SK-N-SH (cell line): ENCODE measurements at regions not wholly inside any gene's neighbourhood (a gene's known extent, or its start where the extent isn't known, plus 50 kb on each side); places are given as distances from the start of the nearest gene placed in this dataset.
A peak's percentile ranks its signal among the peaks of the same experiment; 100 is the strongest.
"Not testable (repeated sequence)": the region's sequence is repeated elsewhere in the genome, so short reads cannot be mapped to it uniquely, and the experiment has no call there.

Source experiments
- CTCF ChIA-PET: fragments of 300-600, 350-600 bp; formaldehyde crosslinking; extraction: SDS; loops from one replicate; lab custom pipeline; 2021; lab: Yijun Ruan, JAX
- POLR2A ChIA-PET: fragments of 350-600 bp; sonication (Branson Sonifier 250); formaldehyde crosslinking; extraction: SDS; loops from one replicate; lab custom pipeline; 2020; ENCODE audit warnings: antibody characterized with exemption, inconsistent platforms; lab: Yijun Ruan, JAX
- DNase-seq: peaks from one replicate; pipeline ENCODE4 v3.0.0; 2012
- H2AFZ ChIP-seq: fragments of 200-600 bp; sonication (generic); 2 replicates; pipeline ENCODE4 v1.8.1; 2016; ENCODE audit warnings: antibody characterized with exemption, mild to moderate bottlenecking, low read depth
- H3F3A ChIP-seq: fragments of 200-600 bp; sonication (generic); replicated peaks from 2 replicates; pipeline ENCODE3; 2016; ENCODE audit warnings: antibody characterized with exemption, mild to moderate bottlenecking; ENCODE audit not compliant: insufficient read depth
- H3K27ac ChIP-seq, 2 experiments: fragments of 200-500 bp in 1 of 2; fragments of 200-600 bp in 1 of 2; sonication (Bioruptor generic) in 1 of 2; sonication (generic), shearing (Covaris generic) in 1 of 2; 2 replicates each; pipeline versions ENCODE4 v1.5.1 to v1.6.1; 2014 to 2016; ENCODE audit warnings: low read depth in 2 of 2, inconsistent platforms in 1 of 2, low read length in 1 of 2, mild to moderate bottlenecking in 1 of 2, mixed read lengths in 1 of 2
- H3K27me3 ChIP-seq: fragments of 200-600 bp; sonication (generic), shearing (Covaris generic); 2 replicates; pipeline ENCODE4 v1.6.1; 2016; ENCODE audit warnings: mixed run types; ENCODE audit not compliant: insufficient read depth
- H3K36me3 ChIP-seq, 2 experiments: fragments of 200-500 bp in 1 of 2; fragments of 200-600 bp in 1 of 2; sonication (Bioruptor generic) in 1 of 2; sonication (generic) in 1 of 2; replicated peaks in 1 of 2; 2 replicates each; pipeline versions ENCODE3 to v1.5.1; 2014 to 2016; ENCODE audit warnings: low read length in 1 of 2, mild to moderate bottlenecking in 1 of 2; ENCODE audit not compliant: insufficient read depth in 2 of 2, control insufficient read depth in 1 of 2
- H3K4me1 ChIP-seq, 2 experiments: fragments of 200-500 bp in 1 of 2; fragments of 200-600 bp in 1 of 2; sonication (Bioruptor generic) in 1 of 2; sonication (generic), shearing (Covaris generic) in 1 of 2; 2 replicates each; pipeline versions ENCODE4 v1.5.1 to v1.6.1; 2014 to 2016; ENCODE audit warnings: low read depth in 1 of 2, low read length in 1 of 2, mixed run types in 1 of 2; ENCODE audit not compliant: insufficient read depth in 2 of 2, control insufficient read depth in 1 of 2
- H3K4me2 ChIP-seq: fragments of 200-600 bp; sonication (generic), shearing (Covaris generic); 2 replicates; pipeline ENCODE4 v1.6.1; 2017; ENCODE audit warnings: mixed run types
- H3K4me3 ChIP-seq, 2 experiments: fragments of 200-500 bp in 1 of 2; fragments of 200-600 bp in 1 of 2; sonication (Bioruptor generic) in 1 of 2; sonication (generic), shearing (Covaris generic) in 1 of 2; 2 replicates each; pipeline versions ENCODE4 v1.5.1 to v1.8.1; 2014 to 2016; ENCODE audit warnings: low read depth in 2 of 2, inconsistent platforms in 1 of 2, low read length in 1 of 2, mild to moderate bottlenecking in 1 of 2, mixed read lengths in 1 of 2, moderate library complexity in 1 of 2
- H3K79me2 ChIP-seq: fragments of 200-600 bp; sonication (generic); 2 replicates; pipeline ENCODE4 v1.8.1; 2017; ENCODE audit warnings: mild to moderate bottlenecking; ENCODE audit not compliant: insufficient read depth
- H3K9ac ChIP-seq: fragments of 200-600 bp; sonication (generic); 2 replicates; pipeline ENCODE4 v1.6.1; 2017; ENCODE audit warnings: mixed run types
- H3K9me2 ChIP-seq: fragments of 200-600 bp; sonication (generic); 2 replicates; pipeline ENCODE4 v1.6.1; 2017; ENCODE audit warnings: mixed run types
- H3K9me3 ChIP-seq: fragments of 200-600 bp; sonication (generic); 2 replicates; pipeline ENCODE4 v1.6.1; 2017; ENCODE audit warnings: mixed run types, mild to moderate bottlenecking, moderate library complexity
- H4K20me1 ChIP-seq: fragments of 200-600 bp; sonication (generic); 2 replicates; pipeline ENCODE4 v1.6.1; 2017; ENCODE audit warnings: mild to moderate bottlenecking, mixed run types; ENCODE audit not compliant: insufficient read depth
- FOSL2 ChIP-seq: IDR thresholded peaks from 2 replicates; pipeline ENCODE4 v1.4.0; 2012; ENCODE audit warnings: low read depth, mild to moderate bottlenecking, moderate library complexity, borderline replicate concordance
- FOXJ3 ChIP-seq: sonication (generic); formaldehyde crosslinking; IDR thresholded peaks from 2 replicates; pipeline ENCODE4 v1.5.1; 2020; ENCODE audit warnings: mild to moderate bottlenecking, missing genetic modification reagents
- FOXM1 ChIP-seq: IDR thresholded peaks from 2 replicates; pipeline ENCODE4 v1.4.0; 2012; ENCODE audit warnings: low read depth, mild to moderate bottlenecking
- GATA2 ChIP-seq: sonication (generic); formaldehyde crosslinking; IDR thresholded peaks from 2 replicates; pipeline ENCODE4 v1.5.0; 2020; ENCODE audit warnings: mild to moderate bottlenecking, missing genetic modification reagents
- MEF2A ChIP-seq: IDR thresholded peaks from 2 replicates; pipeline ENCODE4 v1.4.0; 2012; ENCODE audit warnings: low read depth, borderline replicate concordance
- MXI1 ChIP-seq: IDR thresholded peaks from 2 replicates; pipeline ENCODE4 v1.6.1; 2012; ENCODE audit warnings: mild to moderate bottlenecking, low read depth, low read length, improper control_type of control experiment
- NFIC ChIP-seq: IDR thresholded peaks from 2 replicates; pipeline ENCODE4 v1.4.0; 2012; ENCODE audit warnings: borderline replicate concordance
- NRF1 ChIP-seq: IDR thresholded peaks from 2 replicates; pipeline ENCODE4 v1.6.1; 2012; ENCODE audit warnings: low read depth, mild to moderate bottlenecking, low read length
- POLR2AphosphoS5 ChIP-seq: IDR thresholded peaks from 2 replicates; pipeline ENCODE4 v1.6.1; 2012; ENCODE audit warnings: low read depth, low read length
- RFX5 ChIP-seq: IDR thresholded peaks from 2 replicates; pipeline ENCODE4 v1.6.1; 2012; ENCODE audit warnings: mild to moderate bottlenecking, improper control_type of control experiment, low read length
- SMC3 ChIP-seq: IDR thresholded peaks from 2 replicates; pipeline ENCODE4 v1.6.1; 2012; ENCODE audit warnings: low read depth, low read length, improper control_type of control experiment
- TAF1 ChIP-seq: IDR thresholded peaks from 2 replicates; pipeline ENCODE4 v1.6.1; 2012; ENCODE audit warnings: low read depth, mild to moderate bottlenecking, low read length, moderate library complexity, borderline replicate concordance
- TCF12 ChIP-seq: IDR thresholded peaks from 2 replicates; pipeline ENCODE4 v1.4.0; 2012
- USF1 ChIP-seq: IDR thresholded peaks from 2 replicates; pipeline ENCODE4 v1.4.0; 2012; ENCODE audit warnings: low read depth, borderline replicate concordance
- YY1 ChIP-seq: IDR thresholded peaks from 2 replicates; pipeline ENCODE4 v1.4.0; 2012; ENCODE audit warnings: low read depth, mild to moderate bottlenecking
- ZBTB33 ChIP-seq: IDR thresholded peaks from 2 replicates; pipeline ENCODE4 v1.4.0; 2012; ENCODE audit warnings: low read depth, borderline replicate concordance
- WGBS: methylation state at CpG from one replicate; pipeline ENCODE4 v1.1.6; 2017; ENCODE audit warnings: low lambda C conversion rate; 5-methylcytosine and 5-hydroxymethylcytosine counted together
- TF ChIP-seq, protein P1 (sequence below): fragments of 150-350 bp; IDR thresholded peaks from 2 replicates; pipeline ENCODE4 v1.6.1; 2017; ENCODE audit warnings: antibody characterized with exemption, low read length, low read depth, borderline replicate concordance
- TF ChIP-seq, protein P2 (sequence below): fragments of 200-600 bp; sonication (generic); IDR thresholded peaks from 2 replicates; pipeline ENCODE4 v1.6.1; 2017; ENCODE audit warnings: antibody characterized with exemption, mild to moderate bottlenecking, moderate library complexity

- ChIA-PET POLR2A (no interaction called here), CTCF (no interaction called here)
- Histone ChIP-seq H3K4me3 (peak overlapping the region in 1 of 2 experiments; percentile 26; a peak in 1 of 4 replicates), H3K36me3 (no peaks in the 10 kb centered on the region), H3K9me3 (no peaks in the 10 kb centered on the region), H3K27me3 (peaks cover 7% of the 10 kb centered on the region; the same call in 1 of the 2 replicates), H3F3A (no peaks in the 10 kb centered on the region), H3K79me2 (no peaks in the 10 kb centered on the region), H3K4me1 (no peaks in the 10 kb centered on the region), H4K20me1 (no peaks in the 10 kb centered on the region), H2AFZ (no peak overlapping the region; the same call in 1 of the 2 replicates), H3K27ac (no peak overlapping the region), H3K4me2 (peak overlapping the region; percentile 47; the same call in 1 of the 2 replicates), H3K9ac (no peak overlapping the region), H3K9me2 (no peaks in the 10 kb centered on the region)
- WGBS, result 32% methylated on average over 17 of the region's 17 CpGs
- TF ChIP-seq POLR2AphosphoS5, result no peak
- TF ChIP-seq MXI1, result no peak
- TF ChIP-seq TCF12, result no peak
- no peak for TF ChIP-seq TAF1
- TF ChIP-seq SMC3, result no peak
- TF ChIP-seq, protein P1, sequence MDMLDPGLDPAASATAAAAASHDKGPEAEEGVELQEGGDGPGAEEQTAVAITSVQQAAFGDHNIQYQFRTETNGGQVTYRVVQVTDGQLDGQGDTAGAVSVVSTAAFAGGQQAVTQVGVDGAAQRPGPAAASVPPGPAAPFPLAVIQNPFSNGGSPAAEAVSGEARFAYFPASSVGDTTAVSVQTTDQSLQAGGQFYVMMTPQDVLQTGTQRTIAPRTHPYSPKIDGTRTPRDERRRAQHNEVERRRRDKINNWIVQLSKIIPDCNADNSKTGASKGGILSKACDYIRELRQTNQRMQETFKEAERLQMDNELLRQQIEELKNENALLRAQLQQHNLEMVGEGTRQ, result no peak
- TF ChIP-seq FOXJ3, result no peak
- no peak for TF ChIP-seq GATA2 (CRISPR knock-in tag)
- TF ChIP-seq RFX5, result no peak
- TF ChIP-seq USF1, result no peak
- no peak for TF ChIP-seq ZBTB33
- no peak for TF ChIP-seq NFIC
- TF ChIP-seq YY1, result no peak
- no peak for TF ChIP-seq FOSL2
- TF ChIP-seq FOXM1, result no peak
- no peak for TF ChIP-seq MEF2A
- TF ChIP-seq NRF1, result no peak
- TF ChIP-seq, protein P2, sequence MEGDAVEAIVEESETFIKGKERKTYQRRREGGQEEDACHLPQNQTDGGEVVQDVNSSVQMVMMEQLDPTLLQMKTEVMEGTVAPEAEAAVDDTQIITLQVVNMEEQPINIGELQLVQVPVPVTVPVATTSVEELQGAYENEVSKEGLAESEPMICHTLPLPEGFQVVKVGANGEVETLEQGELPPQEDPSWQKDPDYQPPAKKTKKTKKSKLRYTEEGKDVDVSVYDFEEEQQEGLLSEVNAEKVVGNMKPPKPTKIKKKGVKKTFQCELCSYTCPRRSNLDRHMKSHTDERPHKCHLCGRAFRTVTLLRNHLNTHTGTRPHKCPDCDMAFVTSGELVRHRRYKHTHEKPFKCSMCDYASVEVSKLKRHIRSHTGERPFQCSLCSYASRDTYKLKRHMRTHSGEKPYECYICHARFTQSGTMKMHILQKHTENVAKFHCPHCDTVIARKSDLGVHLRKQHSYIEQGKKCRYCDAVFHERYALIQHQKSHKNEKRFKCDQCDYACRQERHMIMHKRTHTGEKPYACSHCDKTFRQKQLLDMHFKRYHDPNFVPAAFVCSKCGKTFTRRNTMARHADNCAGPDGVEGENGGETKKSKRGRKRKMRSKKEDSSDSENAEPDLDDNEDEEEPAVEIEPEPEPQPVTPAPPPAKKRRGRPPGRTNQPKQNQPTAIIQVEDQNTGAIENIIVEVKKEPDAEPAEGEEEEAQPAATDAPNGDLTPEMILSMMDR, result no peak
- no peak for DNase-seq
Measured at GRCh38 chr5:23411200-23411599, 96.2 kb upstream of the PRDM9 start.

DNA sequence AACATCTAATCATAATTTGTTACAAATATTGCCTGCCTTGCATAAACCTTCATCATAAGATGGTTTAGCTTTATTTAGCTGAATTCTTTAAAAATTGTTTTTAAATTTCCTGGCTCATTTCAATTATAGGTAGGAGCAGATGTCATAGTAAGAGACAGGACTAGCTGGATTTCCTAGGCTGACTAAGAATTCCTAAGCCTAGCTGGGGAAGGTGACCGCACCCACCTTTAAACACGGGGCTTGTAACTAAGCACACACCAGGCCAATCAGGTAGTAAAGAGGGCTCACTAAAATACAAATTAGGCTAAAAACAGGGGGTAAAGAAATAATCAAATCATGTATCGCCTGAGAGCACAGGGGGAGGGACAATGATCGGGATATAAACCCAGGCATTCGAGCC, 96.6 kb upstream of the PRDM9 start:
- H3K9ac ChIP-seq, POLR2A ChIA-PET, H3K4me3 ChIP-seq, H4K20me1 ChIP-seq, H3K4me1 ChIP-seq, H3K9me2 ChIP-seq, H3K79me2 ChIP-seq, CTCF ChIA-PET, H3K36me3 ChIP-seq, H3F3A ChIP-seq, DNase-seq, H3K9me3 ChIP-seq, H3K27ac ChIP-seq, H2AFZ ChIP-seq, H3K27me3 ChIP-seq: not testable (repeated sequence)
- H3K4me2 ChIP-seq, result peak overlapping the region; percentile 47; the same call in 1 of the 2 replicates
- 11% methylated on average over 5 of the region's 5 CpGs for WGBS
